Esophagus squamous epithelium (tissue), 4 donors: ENCODE measurements at regions not wholly inside any gene's neighbourhood (a gene's known extent, or its start where the extent isn't known, plus 50 kb on each side); places are given as distances from the start of the nearest gene placed in this dataset.

ENCODE experiments used
- CTCF ChIP-seq, 6 experiments: fragments of 450-650 bp in 4 of 6; fragments of 200-600 bp in 2 of 6; sonication (generic) in 2 of 6; IDR thresholded peaks; one replicate each; pipeline ENCODE4 v1.5.1; 2016 to 2019; ENCODE audit warnings: antibody characterized with exemption in 6 of 6, mild to moderate bottlenecking in 4 of 6, moderate library complexity in 4 of 6
- POLR2A ChIP-seq, 4 donors: fragments of 450-650 bp; IDR thresholded peaks; one replicate each; pipeline ENCODE4 v1.6.1; 2017; ENCODE audit warnings: antibody characterized with exemption in 4 of 4, mild to moderate bottlenecking in 4 of 4, moderate library complexity in 3 of 4

GRCh38 chr12:105947906-105948305, 190.8 kb downstream of the NUAK1 start:
- TF ChIP-seq CTCF (IDR thresholded peaks at IDR 0.05) (no peak), POLR2A (IDR thresholded peaks at IDR 0.05) (no peak)
